ENCODE measurements at regions not wholly inside any gene's neighbourhood (a gene's known extent, or its start where the extent isn't known, plus 50 kb on each side); places are given as distances from the start of the nearest gene placed in this dataset.
A peak's percentile ranks its signal among the peaks of the same experiment; 100 is the strongest.

GRCh38 chrX:74242050-74242449 is 61.9 kb upstream of the ZCCHC13 start:
- TF ChIP-seq CTCF (conservative IDR thresholded peaks at IDR 0.05; ENCODE audit: low read depth, low read length): no peak
- DNase-seq (ENCODE audit: low read depth): peak; percentile 33
- H3K4me3 ChIP-seq (ENCODE audit: low read depth, low read length): no peak overlapping the region

- no peak for TF ChIP-seq CTCF (conservative IDR thresholded peaks at IDR 0.05; ENCODE audit: low read depth, low read length)
- H3K4me3 ChIP-seq (ENCODE audit: low read depth, low read length): no peak overlapping the region
- DNase-seq (ENCODE audit: low read depth): no peak
Observed at GRCh38 chrX:74238771-74239170, 65.2 kb upstream of the ZCCHC13 start.

GRCh38 chrX:74234818-74235217 is 69.2 kb upstream of the ZCCHC13 start:
- no peak for TF ChIP-seq CTCF (conservative IDR thresholded peaks at IDR 0.05; ENCODE audit: low read depth, low read length)
- DNase-seq (ENCODE audit: low read depth): no peak

GRCh38 chrX:74232859-74233258 is 71.1 kb upstream of the ZCCHC13 start:
- H3K4me3 ChIP-seq (ENCODE audit: low read depth, low read length): no peak overlapping the region
- no peak for DNase-seq (ENCODE audit: low read depth)
- TF ChIP-seq CTCF (conservative IDR thresholded peaks at IDR 0.05; ENCODE audit: low read depth, low read length): no peak

More at GRCh38 chrX:74234818-74235217, 69.2 kb upstream of the ZCCHC13 start:
- H3K4me3 ChIP-seq (ENCODE audit: low read depth, low read length): no peak overlapping the region

- DNase-seq (ENCODE audit: low read depth): no peak
- TF ChIP-seq CTCF (conservative IDR thresholded peaks at IDR 0.05; ENCODE audit: low read depth, low read length): no peak
- H3K4me3 ChIP-seq (ENCODE audit: low read depth, low read length): no peak overlapping the region
Observed at GRCh38 chrX:74231625-74232024, 72.4 kb upstream of the ZCCHC13 start.

- TF ChIP-seq CTCF (conservative IDR thresholded peaks at IDR 0.05; ENCODE audit: low read depth, low read length): no peak
- no peak overlapping the region for H3K4me3 ChIP-seq (ENCODE audit: low read depth, low read length)
- DNase-seq (ENCODE audit: low read depth): no peak
Observed at GRCh38 chrX:74230094-74230493, 73.9 kb upstream of the ZCCHC13 start.

GRCh38 chrX:74225111-74225510 is 78.9 kb upstream of the ZCCHC13 start:
- no peak for DNase-seq (ENCODE audit: low read depth)
- H3K4me3 ChIP-seq (ENCODE audit: low read depth, low read length): no peak overlapping the region
- TF ChIP-seq CTCF (conservative IDR thresholded peaks at IDR 0.05; ENCODE audit: low read depth, low read length): no peak

All from epithelial cell of proximal tubule (primary cell).